ENCODE measurements at regions not wholly inside any gene's neighbourhood (a gene's known extent, or its start where the extent isn't known, plus 50 kb on each side); places are given as distances from the start of the nearest gene placed in this dataset.

DNA sequence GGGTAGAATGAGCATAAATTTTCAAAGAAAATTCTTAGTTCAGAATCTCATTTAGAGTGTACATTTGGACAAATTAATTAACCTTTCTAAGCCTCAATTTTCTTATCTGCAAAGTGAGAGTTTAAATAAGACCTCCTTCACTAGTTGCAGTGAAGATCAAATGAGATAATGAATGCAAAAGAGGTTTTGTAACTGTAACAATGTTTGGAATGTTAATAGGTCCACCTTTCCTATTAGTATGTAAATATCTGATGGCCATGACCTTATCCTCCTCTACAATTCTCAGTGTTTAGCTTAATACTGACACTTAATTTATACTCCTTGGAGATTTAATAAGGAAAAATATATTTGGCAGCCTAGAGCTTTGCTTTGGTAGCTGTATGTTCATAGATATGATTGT is 138.8 kb downstream of the GABRG1 start:
- no peak for DNase-seq

- DNase-seq = no peak
Measured at GRCh38 chr4:45971108-45971507, 152.7 kb downstream of the GABRG1 start.

GRCh38 chr4:45957353-45957752 is 166.5 kb downstream of the GABRG1 start:
- DNase-seq = no peak

DNA sequence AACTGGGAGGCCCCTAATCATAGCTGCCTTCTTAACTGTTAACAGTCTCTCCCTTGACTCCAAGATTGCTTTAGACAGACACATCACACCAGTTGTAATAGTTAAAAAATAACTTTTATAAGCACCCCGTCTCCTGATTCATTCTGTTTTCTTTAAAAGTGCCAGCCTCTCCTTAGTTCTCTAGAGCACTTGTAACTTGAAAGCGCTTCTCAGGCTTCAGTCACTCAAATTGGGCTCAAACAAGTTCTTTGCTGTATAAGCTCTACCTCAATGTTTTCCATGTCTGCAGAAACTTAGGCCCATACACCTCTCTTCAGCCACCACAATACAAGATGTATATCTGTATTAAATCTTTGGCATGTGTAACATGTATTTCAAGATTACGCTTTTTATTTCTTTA is 169.6 kb downstream of the GABRG1 start:
- DNase-seq = no peak

- no peak for DNase-seq
Measured at GRCh38 chr4:45951153-45951552, 172.7 kb downstream of the GABRG1 start.

- no peak for DNase-seq
Measured at GRCh38 chr4:45946699-45947098, 177.2 kb downstream of the GABRG1 start.

DNA sequence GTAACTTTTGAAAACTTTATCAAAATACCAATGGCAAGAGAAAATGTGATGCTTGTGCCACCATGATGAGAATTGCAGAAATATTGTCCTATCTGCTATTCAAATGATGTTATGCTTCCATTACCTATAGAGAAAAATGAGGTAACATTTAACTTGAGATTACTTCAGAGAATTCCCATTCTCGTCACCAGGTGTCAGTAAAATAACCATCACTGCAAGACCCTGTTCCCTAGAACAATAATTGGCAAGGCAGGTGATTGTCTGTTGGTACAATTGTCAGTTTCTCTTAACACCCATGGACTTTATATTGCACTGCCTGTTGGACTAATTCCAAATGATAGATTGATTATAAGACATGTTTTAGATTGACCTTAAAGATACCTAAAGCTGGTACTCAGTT is 179.9 kb downstream of the GABRG1 start:
- DNase-seq = no peak

- DNase-seq = no peak
Measured at GRCh38 chr4:45939056-45939455, 184.8 kb downstream of the GABRG1 start.

DNA sequence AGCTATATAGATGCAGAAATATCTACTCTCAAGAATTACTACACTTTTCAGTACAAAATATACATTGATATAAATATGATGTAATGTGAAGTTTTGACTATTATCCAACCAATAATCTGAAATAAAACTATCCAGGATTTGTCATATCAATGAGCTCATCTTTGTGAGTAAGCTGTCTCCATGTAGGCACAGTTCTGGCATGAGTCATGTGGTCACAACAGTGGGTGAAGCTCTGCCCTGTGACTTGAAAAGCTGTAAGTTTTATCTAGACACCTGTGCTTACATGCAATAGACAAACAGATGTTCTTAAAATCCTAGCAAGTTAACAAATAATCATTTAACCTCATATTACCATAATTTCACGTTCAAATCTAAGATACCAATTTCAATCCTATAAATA is 192.7 kb downstream of the GABRG1 start:
- no peak for DNase-seq

GRCh38 chr4:45927641-45928040 is 196.2 kb downstream of the GABRG1 start:
- DNase-seq = no peak

DNA sequence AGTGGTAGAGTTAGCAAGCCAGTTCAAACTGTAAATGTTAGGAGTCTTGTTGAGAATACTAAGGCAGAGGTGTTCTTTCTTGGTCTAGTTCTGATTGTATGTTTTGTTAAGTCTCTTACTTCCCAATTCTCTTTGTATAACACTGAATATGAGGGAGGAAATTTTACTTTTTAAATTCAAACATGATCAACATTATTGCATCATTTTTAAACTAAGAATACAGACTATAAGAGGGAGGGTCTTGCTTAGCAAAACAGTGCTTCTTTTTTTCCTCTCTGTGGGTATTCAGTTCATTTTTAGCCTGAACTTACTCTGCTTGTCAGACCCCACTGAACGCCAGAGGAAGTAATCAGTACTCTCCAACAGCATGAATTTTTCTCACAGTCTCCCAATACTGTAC is 198.0 kb downstream of the GABRG1 start:
- no peak for DNase-seq

DNA sequence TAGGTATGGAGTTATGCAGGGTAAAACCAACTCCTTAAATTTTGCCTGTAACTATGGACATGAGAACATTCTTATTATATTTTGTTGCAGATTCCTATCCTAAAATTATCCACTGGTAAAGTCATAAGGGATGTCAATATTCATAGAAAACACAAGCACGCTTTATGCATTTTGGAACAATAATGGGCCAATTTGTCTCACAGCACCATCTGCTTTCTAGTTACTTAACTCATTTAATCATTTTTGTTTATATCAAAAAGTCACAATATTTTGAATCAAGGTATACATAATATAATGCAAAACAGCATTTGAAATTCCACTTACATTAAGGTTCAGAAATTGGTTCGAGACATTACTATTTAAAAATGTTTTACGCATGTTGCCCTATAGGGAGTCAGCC is 203.0 kb downstream of the GABRG1 start:
- DNase-seq = no peak

DNA sequence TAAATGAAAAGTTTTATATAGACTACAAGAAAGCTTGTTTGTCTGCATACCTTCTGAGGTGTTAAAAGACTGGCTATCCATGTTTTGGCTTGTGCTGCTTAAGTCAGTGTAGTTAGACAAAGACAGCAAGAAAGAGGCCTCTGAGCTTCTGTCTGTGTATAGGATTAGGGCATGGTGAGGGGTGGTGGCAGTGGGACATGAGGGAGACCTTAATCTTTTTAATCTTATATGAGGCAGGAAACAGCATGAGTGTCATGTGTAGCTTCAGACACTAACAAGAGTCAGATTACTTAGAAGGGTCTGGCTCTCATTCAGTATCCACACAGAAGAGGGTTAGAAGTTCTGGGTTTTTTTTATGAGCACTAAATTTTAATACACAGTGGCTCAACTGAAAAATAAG is 213.3 kb downstream of the GABRG1 start:
- DNase-seq = no peak

GRCh38 chr4:45897946-45898585 is 225.8 kb downstream of the GABRG1 start:
- no peak for DNase-seq

DNA sequence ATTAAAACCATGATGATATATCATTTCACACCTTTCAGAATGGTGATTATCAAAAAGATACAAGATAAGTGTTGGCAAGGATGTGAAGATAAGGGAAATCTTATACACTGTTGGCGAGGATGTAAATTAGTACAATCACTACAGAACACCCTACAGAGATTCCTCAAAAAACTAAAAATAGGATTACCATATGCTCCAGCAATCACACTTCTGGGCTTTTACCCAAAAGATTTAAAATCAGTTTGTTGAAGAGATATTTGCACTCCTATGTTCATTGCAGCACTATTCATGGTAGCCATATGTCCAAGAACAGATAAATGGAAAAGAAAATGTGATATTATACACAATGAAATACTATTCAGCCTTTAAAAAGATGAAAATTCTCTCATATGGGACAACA is 240.4 kb downstream of the GABRG1 start:
- no peak for DNase-seq

- no peak for DNase-seq
Measured at GRCh38 chr4:45876235-45876890, 247.5 kb downstream of the GABRG1 start.

- no peak for DNase-seq
Measured at GRCh38 chr4:45869184-45869583, 254.7 kb downstream of the GABRG1 start.

DNA sequence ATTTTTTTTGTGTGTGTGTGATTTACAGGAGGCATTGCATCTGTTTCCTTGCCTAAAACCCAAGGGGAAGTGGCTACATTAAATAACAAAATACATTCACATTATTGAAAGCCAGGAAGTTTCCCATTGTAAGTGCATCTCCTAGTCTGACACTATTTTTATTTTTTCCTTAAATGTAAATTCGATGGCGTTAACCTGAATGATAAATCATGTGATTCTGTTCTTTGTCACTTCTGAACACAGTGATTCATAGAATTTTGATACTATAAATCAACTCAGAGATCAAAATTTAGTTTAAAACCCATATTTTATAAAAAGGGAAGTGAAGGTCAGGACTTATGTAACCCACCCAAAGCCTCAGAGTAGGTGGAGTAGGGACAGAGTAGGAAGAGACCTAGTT is 258.1 kb downstream of the GABRG1 start:
- DNase-seq = no peak

DNA sequence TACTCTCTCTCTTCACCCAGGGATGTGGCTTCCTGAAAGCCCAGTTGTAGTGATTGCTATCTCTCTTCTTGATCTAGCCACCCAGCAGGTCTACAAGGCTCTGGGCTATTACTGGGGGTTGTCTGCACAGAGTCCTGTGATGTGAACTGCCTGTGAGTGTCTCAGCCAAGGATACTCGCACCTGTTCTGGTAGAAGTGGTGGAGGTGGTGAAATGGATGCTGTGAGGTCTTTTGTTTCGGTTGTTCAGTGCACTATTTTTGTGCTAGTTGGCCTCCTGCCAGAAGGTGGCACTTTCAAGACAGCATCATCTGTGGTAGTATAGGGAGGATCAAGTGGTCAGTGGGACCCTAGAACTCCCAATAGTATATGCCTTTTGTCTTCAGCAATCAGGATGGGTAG is 268.0 kb downstream of the GABRG1 start:
- DNase-seq = no peak

DNA sequence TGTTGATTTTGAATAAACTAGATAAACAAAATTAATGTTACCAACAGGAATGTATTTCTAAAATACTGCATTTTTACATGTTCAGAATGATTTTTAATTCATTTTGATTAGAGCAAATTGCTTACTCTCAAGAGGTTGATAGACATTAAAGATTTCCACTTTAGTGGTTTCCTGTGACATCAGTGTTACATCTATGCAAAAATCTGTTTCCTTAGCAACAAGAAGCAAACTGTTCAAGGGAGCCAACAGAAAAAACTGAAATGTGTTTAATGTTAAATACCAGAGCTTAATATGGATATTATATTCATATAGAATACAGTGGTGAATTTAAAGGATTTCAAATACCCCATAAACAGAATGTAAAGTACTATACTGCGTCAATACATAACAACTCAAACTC is 277.8 kb downstream of the GABRG1 start:
- DNase-seq = no peak

- no peak for DNase-seq
Measured at GRCh38 chr4:45841791-45842190, 282.1 kb downstream of the GABRG1 start.

GRCh38 chr4:45831692-45832091 is 292.2 kb downstream of the GABRG1 start:
- no peak for DNase-seq

- DNase-seq = no peak
Measured at GRCh38 chr4:45803994-45804393, 319.9 kb downstream of the GABRG1 start.

DNA sequence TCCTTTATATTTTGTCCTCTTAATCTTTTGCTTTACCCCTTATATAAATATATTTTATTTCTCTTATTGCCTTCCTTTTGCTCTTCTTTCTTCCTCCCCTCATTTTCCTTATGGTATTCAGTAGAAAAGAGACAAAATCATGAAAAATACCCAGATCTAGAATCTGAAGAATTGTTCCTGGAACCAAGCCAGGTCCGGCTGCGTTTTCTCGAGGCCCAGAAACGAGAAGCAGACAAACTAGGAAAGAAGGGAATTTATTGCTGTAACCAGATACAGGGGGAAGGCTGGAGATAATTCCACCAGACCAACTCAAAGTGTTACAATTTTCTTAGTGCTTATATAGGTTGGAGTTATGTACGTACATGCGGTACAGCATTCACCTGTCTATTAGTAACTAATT is 328.7 kb downstream of the GABRG1 start:
- DNase-seq = no peak

DNA sequence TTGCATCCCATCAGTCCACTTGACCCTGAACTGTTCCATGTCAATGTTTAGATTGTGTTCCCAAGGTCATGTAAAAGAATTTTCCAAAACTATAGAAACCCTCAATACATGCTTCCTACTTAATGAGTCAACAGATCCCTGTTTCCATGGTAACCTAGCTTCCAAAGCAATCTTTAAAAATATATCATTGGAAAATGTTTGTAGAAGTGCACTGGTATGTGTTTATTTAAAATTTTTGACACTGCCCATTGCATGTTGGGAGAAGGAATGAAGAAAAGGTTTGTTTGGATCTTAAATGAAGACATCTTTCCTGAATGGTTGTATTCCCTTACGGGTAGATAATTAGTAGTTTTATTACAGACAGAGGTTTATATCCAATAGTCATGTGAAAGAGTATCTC is 345.3 kb downstream of the GABRG1 start:
- DNase-seq = no peak

Data from fibroblast of upper back skin (primary cell).